ENCODE measurements at regions not wholly inside any gene's neighbourhood (a gene's known extent, or its start where the extent isn't known, plus 50 kb on each side); places are given as distances from the start of the nearest gene placed in this dataset.

- no peak overlapping the region for H3K27ac Mint-ChIP-seq (ENCODE audit: unreplicated experiment)
- H3K4me3 Mint-ChIP-seq (ENCODE audit: unreplicated experiment): no peak overlapping the region
- no peaks in the 10 kb centered on the region for H3K36me3 Mint-ChIP-seq (ENCODE audit: unreplicated experiment)
- TF ChIP-seq CTCF (IDR thresholded peaks at IDR 0.05; ENCODE audit: partially characterized antibody, unreplicated experiment): no peak
- no peaks in the 10 kb centered on the region for H3K9me3 Mint-ChIP-seq (ENCODE audit: unreplicated experiment)
- no peaks in the 10 kb centered on the region for H3K4me1 Mint-ChIP-seq (ENCODE audit: low read depth, unreplicated experiment)
- peaks cover 4% of the 10 kb centered on the region for H3K27me3 Mint-ChIP-seq (ENCODE audit: unreplicated experiment)
- DNase-seq: no peak
Measured at GRCh38 chr7:52684388-52684787, 351.0 kb upstream of the POM121L12 start.

GRCh38 chr7:52682993-52683392 lies 352.4 kb upstream of the POM121L12 start:
- no peak for DNase-seq
- H3K4me3 Mint-ChIP-seq (ENCODE audit: unreplicated experiment): no peak overlapping the region
- H3K27ac Mint-ChIP-seq (ENCODE audit: unreplicated experiment): no peak overlapping the region
- H3K4me1 Mint-ChIP-seq (ENCODE audit: low read depth, unreplicated experiment): no peaks in the 10 kb centered on the region
- H3K27me3 Mint-ChIP-seq (ENCODE audit: unreplicated experiment): peaks cover 4% of the 10 kb centered on the region
- H3K36me3 Mint-ChIP-seq (ENCODE audit: unreplicated experiment): no peaks in the 10 kb centered on the region
- TF ChIP-seq CTCF (IDR thresholded peaks at IDR 0.05; ENCODE audit: partially characterized antibody, unreplicated experiment): no peak
- H3K9me3 Mint-ChIP-seq (ENCODE audit: unreplicated experiment): no peaks in the 10 kb centered on the region

- no peak for TF ChIP-seq CTCF (IDR thresholded peaks at IDR 0.05; ENCODE audit: partially characterized antibody, unreplicated experiment)
- Mint-ChIP-seq H3K27ac (ENCODE audit: unreplicated experiment) (no peak overlapping the region), H3K4me1 (ENCODE audit: low read depth, unreplicated experiment) (no peaks in the 10 kb centered on the region), H3K9me3 (ENCODE audit: unreplicated experiment) (no peaks in the 10 kb centered on the region), H3K4me3 (ENCODE audit: unreplicated experiment) (no peak overlapping the region), H3K27me3 (ENCODE audit: unreplicated experiment) (peaks cover 2% of the 10 kb centered on the region), H3K36me3 (ENCODE audit: unreplicated experiment) (no peaks in the 10 kb centered on the region)
- no peak for DNase-seq
Measured at GRCh38 chr7:52670608-52671225, 364.7 kb upstream of the POM121L12 start.

GRCh38 chr7:52669031-52669430 lies 366.4 kb upstream of the POM121L12 start:
- Mint-ChIP-seq H3K27me3 (ENCODE audit: unreplicated experiment) (peaks cover 2% of the 10 kb centered on the region), H3K36me3 (ENCODE audit: unreplicated experiment) (no peaks in the 10 kb centered on the region), H3K9me3 (ENCODE audit: unreplicated experiment) (no peaks in the 10 kb centered on the region), H3K4me1 (ENCODE audit: low read depth, unreplicated experiment) (no peaks in the 10 kb centered on the region), H3K4me3 (ENCODE audit: unreplicated experiment) (no peak overlapping the region), H3K27ac (ENCODE audit: unreplicated experiment) (no peak overlapping the region)
- no peak for TF ChIP-seq CTCF (IDR thresholded peaks at IDR 0.05; ENCODE audit: partially characterized antibody, unreplicated experiment)
- no peak for DNase-seq

GRCh38 chr7:52668435-52668834 lies 367.0 kb upstream of the POM121L12 start:
- DNase-seq: no peak
- H3K36me3 Mint-ChIP-seq (ENCODE audit: unreplicated experiment): no peaks in the 10 kb centered on the region
- no peak for TF ChIP-seq CTCF (IDR thresholded peaks at IDR 0.05; ENCODE audit: partially characterized antibody, unreplicated experiment)
- H3K27ac Mint-ChIP-seq (ENCODE audit: unreplicated experiment): no peak overlapping the region
- no peaks in the 10 kb centered on the region for H3K4me1 Mint-ChIP-seq (ENCODE audit: low read depth, unreplicated experiment)
- H3K9me3 Mint-ChIP-seq (ENCODE audit: unreplicated experiment): no peaks in the 10 kb centered on the region
- peaks cover 2% of the 10 kb centered on the region for H3K27me3 Mint-ChIP-seq (ENCODE audit: unreplicated experiment)
- no peak overlapping the region for H3K4me3 Mint-ChIP-seq (ENCODE audit: unreplicated experiment)
